ENCODE measurements at regions not wholly inside any gene's neighbourhood (a gene's known extent, or its start where the extent isn't known, plus 50 kb on each side); places are given as distances from the start of the nearest gene placed in this dataset.
"Not testable (repeated sequence)": the region's sequence is repeated elsewhere in the genome, so short reads cannot be mapped to it uniquely, and the experiment has no call there.

DNA sequence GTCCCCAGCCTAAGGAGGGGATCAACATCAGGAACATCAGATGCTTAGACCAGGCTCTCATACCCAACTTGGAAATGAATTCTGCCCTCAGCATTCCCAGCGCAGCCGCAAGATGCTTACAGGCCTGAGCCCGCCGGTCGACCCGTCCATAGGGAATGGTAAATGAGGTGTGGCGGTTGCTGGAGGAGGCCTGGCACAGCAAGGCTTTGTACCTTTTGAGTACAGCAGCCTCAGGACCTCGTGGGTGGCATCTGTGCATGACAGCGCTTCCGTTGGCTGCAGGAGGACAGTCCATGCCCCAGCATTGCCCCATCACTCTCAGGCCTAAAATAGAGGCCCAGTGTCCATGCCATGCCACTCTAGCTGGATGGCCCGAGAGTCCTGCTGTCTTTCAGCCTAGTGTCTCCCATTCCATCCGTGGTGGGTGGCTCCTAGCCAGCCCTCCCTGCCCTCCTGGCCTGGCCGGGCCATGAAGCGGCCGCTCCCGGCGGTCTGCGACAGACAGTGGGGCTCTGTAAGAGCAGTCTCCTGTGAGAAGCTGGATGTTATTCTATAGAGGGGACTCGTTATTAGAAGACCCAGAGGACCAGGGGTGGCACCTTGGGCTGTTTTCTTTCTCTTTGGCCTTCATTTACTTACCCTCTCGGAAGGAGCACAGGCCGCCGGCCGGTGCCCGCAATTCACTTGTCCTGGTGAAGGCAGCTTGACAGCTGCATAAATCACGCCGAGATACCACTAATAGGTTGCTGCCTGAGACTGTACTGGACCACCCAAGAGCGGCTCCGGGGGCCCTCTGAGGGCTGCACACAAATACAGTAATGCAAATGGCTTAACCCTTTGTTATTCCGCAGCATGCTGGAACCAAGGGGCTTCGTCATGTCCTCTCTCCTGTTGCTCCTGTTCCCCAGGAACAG is 223.5 kb upstream of the TUT7 start:
- no peak for DNase-seq
- TF ChIP-seq GATA1 (IDR thresholded peaks at IDR 0.05; ENCODE audit: low read depth, low read length) (no peak), POLR2A (IDR thresholded peaks at IDR 0.05; ENCODE audit: low read length) (no peak)

- TF ChIP-seq POLR2A (IDR thresholded peaks at IDR 0.05; ENCODE audit: low read length) = no peak
- no peak for TF ChIP-seq GATA1 (IDR thresholded peaks at IDR 0.05; ENCODE audit: low read depth, low read length)
- DNase-seq = no peak
Measured at GRCh38 chr9:86575825-86576525, 221.8 kb upstream of the TUT7 start.

DNA sequence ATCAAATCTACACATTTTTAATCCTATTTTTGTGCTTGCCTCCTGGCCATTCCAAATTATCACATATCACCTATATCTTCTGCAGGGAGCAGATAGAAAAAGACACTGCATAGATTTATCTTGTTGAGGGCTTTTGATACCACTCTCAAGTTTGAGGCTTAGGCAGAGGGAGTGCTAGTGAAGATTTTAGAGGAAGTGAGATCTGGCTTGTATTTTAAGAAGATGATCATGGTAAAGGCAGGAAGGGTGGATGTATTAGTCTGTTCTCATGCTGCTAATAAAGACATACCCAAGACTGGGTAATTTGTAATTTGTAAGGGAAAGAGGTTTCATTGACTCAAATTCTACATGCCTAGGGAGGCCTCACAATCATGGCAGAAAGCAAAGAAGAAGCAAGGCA is 220.9 kb upstream of the TUT7 start:
- no peak for DNase-seq
- TF ChIP-seq GATA1 (IDR thresholded peaks at IDR 0.05; ENCODE audit: low read depth, low read length) = no peak
- no peak for TF ChIP-seq POLR2A (IDR thresholded peaks at IDR 0.05; ENCODE audit: low read length)

- no peak for TF ChIP-seq POLR2A (IDR thresholded peaks at IDR 0.05; ENCODE audit: low read length)
- TF ChIP-seq GATA1 (IDR thresholded peaks at IDR 0.05; ENCODE audit: low read depth, low read length) = no peak
- no peak for DNase-seq
Measured at GRCh38 chr9:86573886-86574285, 219.7 kb upstream of the TUT7 start.

GRCh38 chr9:86572904-86573303 is 218.7 kb upstream of the TUT7 start:
- no peak for DNase-seq
- no peak for TF ChIP-seq POLR2A (IDR thresholded peaks at IDR 0.05; ENCODE audit: low read length)

GRCh38 chr9:86565603-86566002 is 211.4 kb upstream of the TUT7 start:
- DNase-seq = not testable (repeated sequence)

DNA sequence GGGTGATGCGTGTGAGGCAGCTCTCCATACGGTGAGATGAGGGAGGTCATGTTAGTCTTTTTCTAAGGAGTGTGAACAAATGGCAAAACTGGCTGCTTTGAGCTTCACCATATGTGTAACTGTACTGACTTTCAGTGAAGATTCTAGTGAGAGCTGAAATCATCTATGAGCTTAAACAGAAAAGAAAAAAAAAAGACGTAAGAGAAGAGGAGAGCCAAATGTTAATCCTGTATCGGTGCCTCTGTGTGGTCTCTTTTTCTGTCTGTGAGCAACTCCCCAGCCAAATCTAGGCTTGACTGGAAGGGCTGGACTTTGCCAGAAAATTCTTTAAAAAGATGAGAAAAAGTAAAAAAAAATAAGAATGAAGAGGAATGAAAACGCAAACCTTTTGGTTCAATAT is 209.7 kb upstream of the TUT7 start:
- no peak for DNase-seq
- no peak for TF ChIP-seq GATA1 (IDR thresholded peaks at IDR 0.05; ENCODE audit: low read depth, low read length)
- TF ChIP-seq POLR2A (IDR thresholded peaks at IDR 0.05; ENCODE audit: low read length) = no peak

DNA sequence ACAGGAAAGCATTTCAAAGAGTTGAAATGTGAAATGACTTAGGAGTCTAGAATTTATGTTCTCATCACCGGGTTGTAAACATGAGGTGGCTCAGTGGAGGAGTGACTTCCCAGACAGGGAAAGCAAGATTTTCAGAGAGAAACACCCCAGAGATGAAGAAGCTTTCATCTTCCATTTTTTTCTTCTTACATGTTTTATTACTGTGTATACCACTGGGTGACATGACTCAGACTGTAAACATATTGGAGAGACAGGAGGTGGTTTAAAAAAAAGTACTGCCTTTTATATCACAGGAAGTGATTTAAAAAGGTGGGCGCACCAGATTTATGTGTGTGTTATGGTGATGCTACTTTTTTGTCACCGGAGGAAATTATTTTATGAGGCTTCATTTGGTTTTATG is 209.1 kb upstream of the TUT7 start:
- DNase-seq = no peak
- TF ChIP-seq POLR2A (IDR thresholded peaks at IDR 0.05; ENCODE audit: low read length) (no peak), GATA1 (IDR thresholded peaks at IDR 0.05; ENCODE audit: low read depth, low read length) (no peak)

DNA sequence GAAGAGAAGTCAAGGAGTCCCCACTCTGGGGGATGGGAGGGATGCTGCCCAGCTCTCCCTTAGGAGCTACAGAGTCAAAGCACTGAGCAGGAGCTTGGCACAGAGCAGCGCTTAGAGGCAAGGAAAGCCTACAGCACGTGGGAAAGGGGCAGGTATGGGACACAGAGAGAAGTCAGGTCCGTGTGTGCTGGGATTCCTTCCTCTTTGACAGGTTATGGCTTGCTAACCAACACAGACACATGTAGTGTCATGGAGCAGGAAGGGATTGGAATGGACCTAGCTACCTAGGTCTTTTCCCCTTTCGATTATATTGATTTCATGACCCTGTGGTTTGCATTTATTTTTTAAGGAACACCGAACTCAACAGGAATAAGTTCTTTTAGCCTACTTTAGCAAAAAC is 208.5 kb upstream of the TUT7 start:
- DNase-seq = no peak
- TF ChIP-seq GATA1 (IDR thresholded peaks at IDR 0.05; ENCODE audit: low read depth, low read length) (no peak), POLR2A (IDR thresholded peaks at IDR 0.05; ENCODE audit: low read length) (no peak)

DNA sequence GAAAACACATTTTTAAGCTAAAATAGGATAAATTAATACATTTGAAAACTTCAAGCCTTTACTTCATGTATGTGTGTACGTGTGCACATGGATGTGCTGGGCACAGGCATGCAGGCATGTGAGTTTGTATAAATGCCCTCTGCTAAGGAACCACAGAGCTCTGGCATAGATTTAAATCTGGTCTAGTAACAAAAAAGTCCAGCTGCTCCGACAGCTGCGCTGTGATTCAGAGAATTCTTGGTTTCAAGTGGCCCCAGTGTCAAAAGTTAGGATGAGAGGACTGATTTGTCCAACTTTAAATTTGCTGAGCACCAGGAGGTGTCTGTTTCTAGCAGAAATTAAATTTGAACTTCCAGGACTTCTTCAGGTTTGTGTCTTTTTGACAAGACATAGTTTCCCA is 203.7 kb upstream of the TUT7 start:
- no peak for TF ChIP-seq POLR2A (IDR thresholded peaks at IDR 0.05; ENCODE audit: low read length)
- no peak for TF ChIP-seq GATA1 (IDR thresholded peaks at IDR 0.05; ENCODE audit: low read depth, low read length)
- DNase-seq = no peak

- no peak for DNase-seq
- no peak for TF ChIP-seq GATA1 (IDR thresholded peaks at IDR 0.05; ENCODE audit: low read depth, low read length)
Measured at GRCh38 chr9:86557063-86557766, 203.0 kb upstream of the TUT7 start.

DNA sequence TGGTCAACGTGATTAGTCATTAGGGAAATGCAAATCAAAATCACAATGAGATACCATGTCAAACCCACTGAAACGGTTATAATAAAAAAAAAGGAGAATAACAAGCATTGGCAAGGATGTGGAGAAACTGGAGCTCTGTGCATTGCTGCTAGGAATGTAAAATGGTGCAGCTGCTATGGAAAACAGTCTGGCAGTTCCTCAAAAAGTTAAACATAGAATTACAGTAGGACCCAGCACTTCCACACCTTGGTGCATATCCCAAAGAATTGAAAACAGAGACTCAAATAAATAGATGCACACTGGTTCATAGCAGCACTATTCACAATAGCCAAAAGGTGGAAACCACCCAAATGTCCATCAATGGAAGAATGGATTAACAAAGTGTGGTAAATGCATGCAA is 201.5 kb upstream of the TUT7 start:
- DNase-seq = no peak
- no peak for TF ChIP-seq GATA1 (IDR thresholded peaks at IDR 0.05; ENCODE audit: low read depth, low read length)
- no peak for TF ChIP-seq POLR2A (IDR thresholded peaks at IDR 0.05; ENCODE audit: low read length)

DNA sequence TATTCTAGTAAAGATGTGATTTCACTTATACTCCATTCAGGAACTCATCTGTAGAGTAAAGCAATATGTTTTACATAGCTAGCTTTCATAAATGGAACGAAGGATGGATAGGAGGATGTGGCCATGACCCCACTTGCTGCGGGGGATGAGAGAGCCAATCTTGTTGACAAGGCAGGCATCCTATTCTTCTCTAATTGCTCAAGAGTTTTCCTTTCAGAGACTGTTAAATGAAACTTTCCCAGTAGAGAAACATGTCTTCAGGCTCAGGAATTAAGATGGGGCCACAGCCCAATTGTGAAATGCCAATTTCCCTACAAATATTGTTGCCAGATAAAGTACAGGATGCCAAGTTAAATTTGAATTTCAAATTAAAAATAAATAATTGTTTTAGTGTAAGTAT is 196.2 kb upstream of the TUT7 start:
- no peak for TF ChIP-seq GATA1 (IDR thresholded peaks at IDR 0.05; ENCODE audit: low read depth, low read length)
- no peak for TF ChIP-seq POLR2A (IDR thresholded peaks at IDR 0.05; ENCODE audit: low read length)
- DNase-seq = no peak

DNA sequence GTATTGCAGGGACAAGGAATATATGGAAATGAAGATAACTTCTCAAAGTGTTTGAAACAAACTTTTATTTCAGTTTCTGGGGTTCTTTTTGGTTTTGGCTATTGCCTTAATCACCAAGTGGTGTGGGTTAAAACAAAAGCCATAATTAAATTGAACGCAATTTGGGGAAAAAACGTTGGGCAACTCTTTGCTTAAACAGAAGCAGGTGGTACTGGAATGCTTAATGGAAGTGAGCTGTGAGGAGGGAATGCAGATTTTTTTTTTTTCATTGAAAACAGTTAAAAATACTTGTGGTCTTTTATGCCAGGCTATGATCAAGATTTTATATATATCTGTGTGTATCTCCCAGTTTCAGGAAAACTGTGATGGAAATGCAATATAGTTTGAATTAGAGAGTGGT is 195.7 kb upstream of the TUT7 start:
- no peak for TF ChIP-seq GATA1 (IDR thresholded peaks at IDR 0.05; ENCODE audit: low read depth, low read length)
- no peak for TF ChIP-seq POLR2A (IDR thresholded peaks at IDR 0.05; ENCODE audit: low read length)
- no peak for DNase-seq

Measured in erythroblast (primary cell).